GM12892 (cell line): ENCODE measurements at regions not wholly inside any gene's neighbourhood (a gene's known extent, or its start where the extent isn't known, plus 50 kb on each side); places are given as distances from the start of the nearest gene placed in this dataset.

ENCODE experiments used
- DNase-seq: peaks from one replicate; pipeline ENCODE4 v3.0.0; 2011; ENCODE audit not compliant: insufficient read length
- FAIRE-seq: peaks from 2 replicates; lab custom pipeline; 2011; peaks lifted over from hg19 to GRCh38; lab: Jason Lieb, UNC
- POLR2A ChIP-seq: IDR thresholded peaks from 2 replicates; pipeline ENCODE4 v1.6.1; 2011; ENCODE audit warnings: low read depth, low read length, control low read depth
- POLR2AphosphoS5 ChIP-seq: IDR thresholded peaks from 2 replicates; pipeline ENCODE4 v1.6.1; 2011; ENCODE audit warnings: low read depth, low read length, control low read depth
- TAF1 ChIP-seq: IDR thresholded peaks from 2 replicates; pipeline ENCODE4 v1.6.1; 2011; ENCODE audit warnings: low read depth, mild to moderate bottlenecking, control low read depth, low read length, borderline replicate concordance

- no peak for DNase-seq
- no peak for TF ChIP-seq POLR2A
- TF ChIP-seq POLR2AphosphoS5 = no peak
- no peak for TF ChIP-seq TAF1
- FAIRE-seq = no peak
These were observed 113.1 kb upstream of the TNC start for GRCh38 chr9:115230924-115231515.

DNA sequence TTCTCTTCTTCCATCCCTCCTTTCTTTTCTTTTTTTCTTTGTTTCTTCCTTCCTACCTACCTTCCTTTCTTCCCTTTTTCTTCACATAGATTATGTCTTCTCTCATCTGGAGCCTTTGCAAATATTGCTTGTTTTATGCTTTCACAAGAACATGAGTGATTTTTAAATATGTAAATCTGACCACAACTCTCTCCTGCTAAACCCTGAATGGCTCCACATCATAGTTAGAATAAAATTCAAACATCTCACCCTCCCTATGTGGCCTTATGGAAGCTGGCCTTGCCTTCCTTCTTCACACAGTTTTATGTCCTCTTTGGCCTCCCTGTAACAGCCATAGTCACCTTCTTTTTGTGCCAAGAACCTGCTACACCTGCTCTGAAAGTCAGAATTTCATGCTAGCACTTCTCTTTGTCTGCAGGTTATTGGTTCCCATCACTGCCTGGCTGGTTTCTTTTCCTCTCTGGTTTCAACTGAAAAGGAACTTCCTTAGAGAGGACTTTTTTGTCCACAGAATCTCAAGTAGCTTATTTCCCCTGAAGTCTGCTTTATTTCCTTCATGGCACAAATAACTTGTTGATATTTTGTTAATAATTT is 114.3 kb upstream of the TNC start:
- TF ChIP-seq POLR2A = no peak
- TF ChIP-seq POLR2AphosphoS5 = no peak
- TF ChIP-seq TAF1 = no peak
- DNase-seq (no peak), FAIRE-seq (no peak)

DNA sequence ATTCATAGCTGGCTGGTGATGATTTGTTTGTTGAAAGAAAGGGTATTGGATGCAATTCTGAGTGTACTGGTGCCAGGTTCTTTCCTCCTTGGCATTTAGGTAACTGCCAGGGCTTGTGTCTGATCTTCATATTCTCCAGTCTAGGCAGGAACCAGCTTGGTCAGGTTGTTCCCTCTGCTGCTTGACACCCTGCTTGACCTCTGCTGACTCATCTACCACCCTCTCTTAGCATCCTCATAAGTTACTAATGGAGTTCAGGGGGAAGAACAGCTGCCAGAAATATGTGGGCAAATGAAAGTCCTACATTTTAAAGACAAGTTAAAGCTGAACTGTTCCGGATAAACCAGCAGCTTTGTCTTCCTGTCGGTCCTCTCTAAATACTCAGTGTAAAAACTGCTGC is 116.1 kb upstream of the TNC start:
- no peak for TF ChIP-seq POLR2AphosphoS5
- no peak for TF ChIP-seq POLR2A
- no peak for TF ChIP-seq TAF1
- FAIRE-seq (peak; percentile 14), DNase-seq (no peak)

GRCh38 chr9:115235221-115235620 is 117.3 kb upstream of the TNC start:
- FAIRE-seq (no peak), DNase-seq (no peak)
- no peak for TF ChIP-seq POLR2AphosphoS5
- no peak for TF ChIP-seq POLR2A
- no peak for TF ChIP-seq TAF1

- no peak for FAIRE-seq
- DNase-seq = no peak
- TF ChIP-seq POLR2AphosphoS5 = no peak
- TF ChIP-seq TAF1 = no peak
- TF ChIP-seq POLR2A = no peak
These were observed 119.5 kb upstream of the TNC start for GRCh38 chr9:115237385-115237998.

- DNase-seq (no peak), FAIRE-seq (no peak)
- TF ChIP-seq POLR2AphosphoS5 (no peak), POLR2A (no peak)
These were observed 122.7 kb upstream of the TNC start for GRCh38 chr9:115240676-115241075.

GRCh38 chr9:115241641-115242040 is 123.7 kb upstream of the TNC start:
- FAIRE-seq (no peak), DNase-seq (no peak)
- no peak for TF ChIP-seq POLR2A
- TF ChIP-seq TAF1 = no peak
- TF ChIP-seq POLR2AphosphoS5 = no peak

DNA sequence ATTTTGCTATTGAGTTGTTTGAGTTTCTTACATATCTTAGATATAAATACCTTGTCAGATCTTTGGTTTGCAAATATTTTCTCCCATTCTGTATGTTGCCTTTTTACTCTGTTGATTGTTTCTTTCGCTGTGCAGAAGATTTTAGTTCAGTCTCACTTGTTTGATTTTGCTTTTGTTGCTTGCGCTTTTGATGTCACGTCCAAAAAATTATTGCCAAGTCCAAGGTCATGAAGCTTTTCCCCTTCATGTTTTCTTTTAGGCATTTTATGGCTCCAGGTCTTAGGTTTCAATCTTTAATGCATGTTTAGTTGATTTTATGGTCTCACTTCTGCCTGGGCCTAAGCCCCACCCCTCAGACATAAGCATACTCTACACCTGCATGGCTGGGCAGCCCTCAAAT is 131.5 kb upstream of the TNC start:
- FAIRE-seq = no peak
- no peak for TF ChIP-seq POLR2A
- TF ChIP-seq POLR2AphosphoS5 = no peak
- no peak for TF ChIP-seq TAF1
- no peak for DNase-seq

- DNase-seq (no peak), FAIRE-seq (no peak)
- TF ChIP-seq TAF1 (no peak), POLR2A (no peak), POLR2AphosphoS5 (no peak)
These were observed 132.7 kb upstream of the TNC start for GRCh38 chr9:115250621-115251032.

DNA sequence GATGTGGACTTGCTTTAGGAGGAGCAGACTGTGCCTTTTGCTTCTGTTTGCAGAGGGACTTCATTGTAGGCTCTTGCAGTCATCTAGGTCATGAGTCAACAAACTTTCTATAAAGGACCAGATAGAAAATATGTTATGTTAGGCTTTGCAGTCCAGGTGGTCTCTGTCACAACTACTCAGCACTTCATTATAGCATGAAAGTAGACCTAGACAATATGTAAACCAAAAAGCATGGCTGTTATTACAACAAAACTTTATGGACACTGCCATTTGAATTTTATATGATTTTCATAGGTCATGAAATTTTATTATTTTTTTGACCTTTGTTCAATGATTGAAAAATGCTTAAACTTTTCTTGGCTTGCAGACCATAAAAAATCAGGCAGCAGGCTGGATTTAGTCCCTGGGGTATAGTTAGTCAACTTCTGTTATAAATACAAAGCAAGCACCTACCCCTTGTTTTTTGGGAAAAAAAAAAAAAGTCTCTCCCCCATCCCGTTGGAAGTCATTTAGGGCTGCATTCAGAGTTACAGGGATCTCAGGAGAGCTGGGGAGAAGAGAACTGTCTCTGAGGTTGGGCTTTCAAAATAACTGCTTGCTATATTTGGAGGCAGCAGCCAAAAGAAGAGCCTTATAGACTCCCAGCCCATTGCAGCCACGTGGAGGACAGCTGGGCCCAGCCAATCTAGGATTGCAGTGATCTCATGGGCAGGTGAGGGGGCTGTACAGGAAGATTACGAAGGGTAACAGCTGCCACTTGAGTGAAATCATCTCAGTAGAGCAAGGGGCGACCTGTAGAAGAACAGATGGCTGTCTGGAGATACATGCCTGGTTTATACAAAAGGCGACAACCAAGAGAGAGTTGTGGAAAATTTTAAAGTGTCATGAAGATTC is 136.6 kb upstream of the TNC start:
- TF ChIP-seq TAF1 (no peak), POLR2A (no peak), POLR2AphosphoS5 (no peak)
- DNase-seq (no peak), FAIRE-seq (no peak)

- DNase-seq (no peak), FAIRE-seq (no peak)
- TF ChIP-seq TAF1 (no peak), POLR2A (no peak), POLR2AphosphoS5 (no peak)
These were observed 143.7 kb upstream of the TNC start for GRCh38 chr9:115261656-115262081.
